ENCODE measurements at regions not wholly inside any gene's neighbourhood (a gene's known extent, or its start where the extent isn't known, plus 50 kb on each side); places are given as distances from the start of the nearest gene placed in this dataset.

DNA sequence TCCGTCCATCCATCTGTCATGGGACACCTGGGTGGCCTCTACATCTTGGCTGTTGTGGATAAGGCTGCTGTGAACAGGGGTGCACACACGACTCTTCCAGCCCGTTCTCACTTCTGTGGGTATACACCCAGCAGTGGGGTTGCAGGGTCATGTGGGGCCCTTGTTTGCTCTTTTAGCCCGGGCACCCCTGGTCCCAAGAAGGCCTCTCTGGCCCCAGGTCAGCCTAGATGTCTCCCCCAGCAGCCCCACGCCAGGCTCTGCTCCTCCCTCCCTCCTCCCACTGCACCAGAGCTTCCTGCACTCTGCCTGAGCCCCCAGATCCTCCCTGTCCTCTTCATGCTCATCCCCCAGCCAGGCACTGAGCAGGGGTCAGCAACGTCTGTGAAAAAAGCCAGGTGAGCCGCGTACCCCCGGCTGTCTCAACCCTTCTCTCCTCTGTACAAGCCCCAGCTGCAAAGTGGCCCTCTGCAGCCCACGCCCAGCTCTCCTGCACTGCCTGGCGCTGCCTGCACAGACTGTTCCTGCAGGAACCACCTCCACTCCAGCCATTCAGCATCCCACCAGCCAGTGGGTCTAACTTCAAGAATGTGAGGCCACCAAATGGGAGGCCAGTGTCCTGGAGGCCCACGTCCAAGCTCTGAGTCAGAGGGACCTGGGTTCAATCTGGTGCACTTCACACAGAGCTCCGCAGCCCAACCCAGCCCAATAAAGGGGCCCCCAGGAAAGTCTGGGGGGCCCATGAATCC lies 1508.9 kb downstream of the BRD1 start:
- TF ChIP-seq EZH2 (IDR thresholded peaks at IDR 0.05) = no peak
- no peak for TF ChIP-seq POLR2AphosphoS5 (IDR thresholded peaks at IDR 0.05; ENCODE audit: borderline replicate concordance, low read depth, low read length)
